Stimulated activated effector memory CD8-positive, alpha-beta T cell treated with anti-CD3 and anti-CD28 coated beads, Interleukin-12 subunit alpha, Interleukin-12 subunit beta, amount 100 ng/mL, for 72 hours (primary cell): ENCODE measurements at regions not wholly inside any gene's neighbourhood (a gene's known extent, or its start where the extent isn't known, plus 50 kb on each side); places are given as distances from the start of the nearest gene placed in this dataset.
"Not testable (repeated sequence)": the region's sequence is repeated elsewhere in the genome, so short reads cannot be mapped to it uniquely, and the experiment has no call there.

ENCODE experiments used
- ATAC-seq: fragments of 150-1000 bp; cut with Tn5 transposase; 2 replicates; pipeline ENCODE4 v1.10.0; 2021
- DNase-seq, 2 donors: peaks; one replicate each; pipeline ENCODE4 v3.0.0; 2021 to 2022; ENCODE audit warnings: low spot score in 2 of 2
- H3K27ac Mint-ChIP-seq: one replicate; pipeline ENCODE4 v1.8.0; 2022; ENCODE audit warnings: mild to moderate bottlenecking, mixed read lengths
- H3K36me3 Mint-ChIP-seq: one replicate; pipeline ENCODE4 v1.8.0; 2022; ENCODE audit warnings: mild to moderate bottlenecking, mixed read lengths
- H3K4me1 Mint-ChIP-seq: one replicate; pipeline ENCODE4 v1.8.0; 2022; ENCODE audit warnings: mixed read lengths
- H3K4me3 Mint-ChIP-seq: one replicate; pipeline ENCODE4 v1.8.0; 2022; ENCODE audit warnings: mild to moderate bottlenecking, mixed read lengths
- H3K9me3 Mint-ChIP-seq: one replicate; pipeline ENCODE4 v1.8.0; 2022; ENCODE audit warnings: mixed read lengths

GRCh38 chr11:25271301-25271700, 774.4 kb downstream of the LUZP2 start:
- DNase-seq (no peak), ATAC-seq (no peak)
- Mint-ChIP-seq H3K27ac (no peak overlapping the region), H3K4me3 (no peak overlapping the region), H3K4me1 (no peaks in the 10 kb centered on the region), H3K36me3 (no peaks in the 10 kb centered on the region), H3K9me3 (peaks cover 11% of the 10 kb centered on the region)

GRCh38 chr11:25272214-25272613, 775.4 kb downstream of the LUZP2 start:
- no peak for ATAC-seq
- no peaks in the 10 kb centered on the region for H3K4me1 Mint-ChIP-seq
- peaks cover 8% of the 10 kb centered on the region for H3K9me3 Mint-ChIP-seq
- DNase-seq: no peak
- no peak overlapping the region for H3K4me3 Mint-ChIP-seq
- no peaks in the 10 kb centered on the region for H3K36me3 Mint-ChIP-seq
- no peak overlapping the region for H3K27ac Mint-ChIP-seq

GRCh38 chr11:25280821-25281220, 784.0 kb downstream of the LUZP2 start:
- not testable (repeated sequence) for H3K4me1 Mint-ChIP-seq, H3K4me3 Mint-ChIP-seq, H3K27ac Mint-ChIP-seq

GRCh38 chr11:25293166-25293565, 796.3 kb downstream of the LUZP2 start:
- H3K27ac Mint-ChIP-seq: no peak overlapping the region
- peaks cover 11% of the 10 kb centered on the region for H3K9me3 Mint-ChIP-seq
- no peaks in the 10 kb centered on the region for H3K36me3 Mint-ChIP-seq
- no peak for DNase-seq
- H3K4me3 Mint-ChIP-seq: no peak overlapping the region
- ATAC-seq: no peak
- no peaks in the 10 kb centered on the region for H3K4me1 Mint-ChIP-seq

More at GRCh38 chr11:25280821-25281220, 784.0 kb downstream of the LUZP2 start:
- ATAC-seq, DNase-seq, H3K36me3 Mint-ChIP-seq: not testable (repeated sequence)
- H3K9me3 Mint-ChIP-seq: peaks cover 21% of the 10 kb centered on the region

GRCh38 chr11:25298450-25298849, 801.6 kb downstream of the LUZP2 start:
- Mint-ChIP-seq H3K9me3 (peaks cover 17% of the 10 kb centered on the region), H3K4me1 (no peaks in the 10 kb centered on the region), H3K36me3 (no peaks in the 10 kb centered on the region), H3K4me3 (no peak overlapping the region), H3K27ac (no peak overlapping the region)
- ATAC-seq (no peak), DNase-seq (no peak)

GRCh38 chr11:25309818-25310217, 813.0 kb downstream of the LUZP2 start:
- Mint-ChIP-seq H3K9me3 (peaks cover 24% of the 10 kb centered on the region), H3K36me3 (no peaks in the 10 kb centered on the region), H3K4me1 (no peaks in the 10 kb centered on the region), H3K27ac (no peak overlapping the region), H3K4me3 (no peak overlapping the region)
- DNase-seq (no peak), ATAC-seq (no peak)

GRCh38 chr11:25317216-25317615, 820.4 kb downstream of the LUZP2 start:
- Mint-ChIP-seq H3K9me3 (peaks cover 11% of the 10 kb centered on the region), H3K27ac (no peak overlapping the region), H3K36me3 (no peaks in the 10 kb centered on the region), H3K4me3 (no peak overlapping the region), H3K4me1 (no peaks in the 10 kb centered on the region)
- no peak for ATAC-seq
- DNase-seq: no peak

GRCh38 chr11:25319127-25319526, 822.3 kb downstream of the LUZP2 start:
- Mint-ChIP-seq H3K36me3 (no peaks in the 10 kb centered on the region), H3K4me3 (no peak overlapping the region), H3K4me1 (no peaks in the 10 kb centered on the region), H3K27ac (no peak overlapping the region), H3K9me3 (peaks cover 16% of the 10 kb centered on the region)
- DNase-seq (no peak), ATAC-seq (no peak)

GRCh38 chr11:25327656-25328055, 830.8 kb downstream of the LUZP2 start:
- Mint-ChIP-seq H3K9me3 (peaks cover 8% of the 10 kb centered on the region), H3K4me3 (no peak overlapping the region), H3K4me1 (no peaks in the 10 kb centered on the region), H3K27ac (no peak overlapping the region), H3K36me3 (no peaks in the 10 kb centered on the region)
- ATAC-seq (no peak), DNase-seq (no peak)

GRCh38 chr11:25339281-25339680, 842.4 kb downstream of the LUZP2 start:
- ATAC-seq (no peak), DNase-seq (no peak)
- Mint-ChIP-seq H3K4me1 (no peaks in the 10 kb centered on the region), H3K9me3 (peaks cover 10% of the 10 kb centered on the region), H3K27ac (no peak overlapping the region), H3K36me3 (no peaks in the 10 kb centered on the region), H3K4me3 (no peak overlapping the region)

- DNase-seq (no peak), ATAC-seq (no peak)
- Mint-ChIP-seq H3K36me3 (no peaks in the 10 kb centered on the region), H3K27ac (no peak overlapping the region), H3K9me3 (peaks cover 22% of the 10 kb centered on the region), H3K4me1 (no peaks in the 10 kb centered on the region), H3K4me3 (no peak overlapping the region)
Observed at GRCh38 chr11:25349537-25349936, 852.7 kb downstream of the LUZP2 start.

- Mint-ChIP-seq H3K4me3 (no peak overlapping the region), H3K4me1 (no peaks in the 10 kb centered on the region), H3K36me3 (no peaks in the 10 kb centered on the region), H3K9me3 (peaks cover 22% of the 10 kb centered on the region), H3K27ac (no peak overlapping the region)
- DNase-seq (no peak), ATAC-seq (no peak)
Observed at GRCh38 chr11:25350899-25351803, 854.3 kb downstream of the LUZP2 start.

- no peak overlapping the region for H3K4me3 Mint-ChIP-seq
- DNase-seq (no peak), ATAC-seq (no peak)
- H3K36me3 Mint-ChIP-seq: no peaks in the 10 kb centered on the region
- no peaks in the 10 kb centered on the region for H3K4me1 Mint-ChIP-seq
- peaks cover 10% of the 10 kb centered on the region for H3K9me3 Mint-ChIP-seq
- H3K27ac Mint-ChIP-seq: no peak overlapping the region
Observed at GRCh38 chr11:25357133-25357532, 860.3 kb downstream of the LUZP2 start.

- Mint-ChIP-seq H3K4me1 (no peaks in the 10 kb centered on the region), H3K27ac (no peak overlapping the region), H3K9me3 (peaks cover 11% of the 10 kb centered on the region), H3K4me3 (no peak overlapping the region), H3K36me3 (no peaks in the 10 kb centered on the region)
- DNase-seq: no peak
- no peak for ATAC-seq
Observed at GRCh38 chr11:25377466-25377865, 880.6 kb downstream of the LUZP2 start.

GRCh38 chr11:25396847-25397246, 900.0 kb downstream of the LUZP2 start:
- Mint-ChIP-seq H3K4me1 (no peaks in the 10 kb centered on the region), H3K4me3 (no peak overlapping the region), H3K9me3 (peaks cover 10% of the 10 kb centered on the region), H3K36me3 (no peaks in the 10 kb centered on the region), H3K27ac (no peak overlapping the region)
- DNase-seq (no peak), ATAC-seq (no peak)

- DNase-seq: no peak
- Mint-ChIP-seq H3K27ac (no peak overlapping the region), H3K36me3 (no peaks in the 10 kb centered on the region), H3K4me3 (no peak overlapping the region), H3K9me3 (peaks cover 21% of the 10 kb centered on the region), H3K4me1 (no peaks in the 10 kb centered on the region)
- no peak for ATAC-seq
Observed at GRCh38 chr11:25408146-25408545, 911.3 kb downstream of the LUZP2 start.
